CD1c-positive myeloid dendritic cell (primary cell): ENCODE measurements at regions not wholly inside any gene's neighbourhood (a gene's known extent, or its start where the extent isn't known, plus 50 kb on each side); places are given as distances from the start of the nearest gene placed in this dataset.

ENCODE experiments used
- DNase-seq: peaks from one replicate; pipeline ENCODE4 v3.0.0-alpha.2; 2016; ENCODE audit errors: extremely low spot score

- no peak for DNase-seq
These were observed 231.3 kb downstream of the C1orf94 start for GRCh38 chr1:34408011-34408410.

GRCh38 chr1:34409689-34410229 lies 233.1 kb downstream of the C1orf94 start:
- DNase-seq: no peak

GRCh38 chr1:34412598-34413370 lies 236.1 kb downstream of the C1orf94 start:
- no peak for DNase-seq

- DNase-seq: no peak
These were observed 238.4 kb downstream of the C1orf94 start for GRCh38 chr1:34415140-34415539.

- DNase-seq: no peak
These were observed 241.5 kb downstream of the C1orf94 start for GRCh38 chr1:34418166-34418565.

GRCh38 chr1:34419663-34420136 lies 243.0 kb downstream of the C1orf94 start:
- DNase-seq: no peak

GRCh38 chr1:34425046-34425445 lies 248.3 kb downstream of the C1orf94 start:
- no peak for DNase-seq

- DNase-seq: no peak
These were observed 249.1 kb downstream of the C1orf94 start for GRCh38 chr1:34425785-34426184.

- no peak for DNase-seq
These were observed 249.7 kb downstream of the C1orf94 start for GRCh38 chr1:34426325-34426896.

- no peak for DNase-seq
These were observed 250.5 kb downstream of the C1orf94 start for GRCh38 chr1:34427170-34427569.

- DNase-seq: no peak
These were observed 256.4 kb downstream of the C1orf94 start for GRCh38 chr1:34433099-34433498.

GRCh38 chr1:34436836-34437235 lies 260.1 kb downstream of the C1orf94 start:
- no peak for DNase-seq

- DNase-seq: no peak
These were observed 264.8 kb downstream of the C1orf94 start for GRCh38 chr1:34441259-34442069.

- DNase-seq: no peak
These were observed 267.8 kb downstream of the C1orf94 start for GRCh38 chr1:34444516-34444915.

- DNase-seq: no peak
These were observed 273.6 kb downstream of the C1orf94 start for GRCh38 chr1:34450325-34450724.

- no peak for DNase-seq
These were observed 275.7 kb downstream of the C1orf94 start for GRCh38 chr1:34452451-34452850.

GRCh38 chr1:34455121-34455520 lies 278.4 kb downstream of the C1orf94 start:
- DNase-seq: no peak

GRCh38 chr1:34460193-34460592 lies 283.5 kb downstream of the C1orf94 start:
- peak; percentile 44 for DNase-seq

GRCh38 chr1:34470401-34470800 lies 284.4 kb upstream of the GJB5 start:
- DNase-seq: no peak

GRCh38 chr1:34474566-34474965 lies 280.3 kb upstream of the GJB5 start:
- no peak for DNase-seq

GRCh38 chr1:34476371-34476770 lies 278.5 kb upstream of the GJB5 start:
- no peak for DNase-seq

- no peak for DNase-seq
These were observed 277.2 kb upstream of the GJB5 start for GRCh38 chr1:34477632-34478141.
